Stimulated activated memory B cell treated with anti-CD40 and anti-IgM and Interleukin-4, amounts not matched to agents 10 μg/mL and 1 μg/mL and 100 μg/mL, for 72 hours (primary cell): ENCODE measurements at regions not wholly inside any gene's neighbourhood (a gene's known extent, or its start where the extent isn't known, plus 50 kb on each side); places are given as distances from the start of the nearest gene placed in this dataset.
"Not testable (repeated sequence)": the region's sequence is repeated elsewhere in the genome, so short reads cannot be mapped to it uniquely, and the experiment has no call there.

Experiments
- ATAC-seq: fragments of 150-1000 bp; cut with Tn5 transposase; 2 replicates; pipeline ENCODE4 v1.10.0; 2021
- H3K27ac Mint-ChIP-seq: one replicate; pipeline ENCODE4 v1.8.0; 2022; ENCODE audit warnings: mild to moderate bottlenecking, mixed read lengths
- H3K27me3 Mint-ChIP-seq: one replicate; pipeline ENCODE4 v1.8.0; 2022; ENCODE audit warnings: mixed read lengths
- H3K36me3 Mint-ChIP-seq: one replicate; pipeline ENCODE4 v1.8.0; 2022; ENCODE audit warnings: mixed read lengths
- H3K4me1 Mint-ChIP-seq: one replicate; pipeline ENCODE4 v1.8.0; 2022; ENCODE audit warnings: mixed read lengths
- H3K4me3 Mint-ChIP-seq: one replicate; pipeline ENCODE4 v1.8.0; 2022; ENCODE audit warnings: mild to moderate bottlenecking, moderate library complexity, mixed read lengths
- H3K9me3 Mint-ChIP-seq: one replicate; pipeline ENCODE4 v1.8.0; 2022; ENCODE audit warnings: mixed read lengths

DNA sequence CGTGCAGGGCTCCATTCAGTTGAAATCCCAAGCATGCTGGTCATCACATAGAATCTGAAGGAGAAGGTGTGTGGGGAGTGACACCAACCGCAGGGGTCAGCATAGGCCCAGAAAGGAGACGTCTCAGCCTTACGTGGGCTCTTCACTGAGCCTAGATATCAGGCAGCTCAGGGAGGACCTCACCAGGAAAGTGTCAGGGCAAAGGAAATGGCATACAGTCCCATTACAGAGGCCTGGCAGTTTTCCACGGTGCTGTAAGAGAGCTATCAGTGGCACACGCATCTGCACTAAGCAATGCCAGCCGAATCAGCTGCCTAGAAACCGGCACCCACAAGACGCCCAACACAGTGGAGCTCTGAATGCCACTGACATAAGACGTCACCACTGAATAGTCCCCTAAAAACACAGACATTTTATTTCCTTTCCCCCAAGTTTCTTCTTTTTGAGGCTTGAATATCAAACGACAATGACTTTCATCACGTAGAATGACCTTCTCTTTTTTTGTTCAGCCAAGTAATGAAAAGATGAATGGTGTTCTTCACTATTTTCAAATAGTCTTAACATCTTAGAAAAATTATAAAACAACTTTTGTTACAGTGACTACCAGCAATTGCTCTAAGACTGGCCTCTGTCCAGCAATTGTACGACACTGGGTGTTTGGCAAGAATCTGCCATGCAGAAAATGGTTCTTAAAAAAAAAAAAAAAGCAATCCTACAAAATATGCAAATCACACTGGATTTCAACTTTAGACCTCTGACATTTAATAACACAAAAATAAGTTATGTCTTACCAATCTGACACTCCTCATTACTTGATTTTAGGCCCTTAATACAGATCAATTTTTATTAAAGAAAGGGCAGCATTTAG is 88.9 kb upstream of the FOXQ1 start:
- Mint-ChIP-seq H3K4me3 (no peak overlapping the region), H3K36me3 (no peaks in the 10 kb centered on the region), H3K27me3 (peaks cover 12% of the 10 kb centered on the region), H3K4me1 (no peaks in the 10 kb centered on the region), H3K27ac (no peak overlapping the region), H3K9me3 (peaks cover 3% of the 10 kb centered on the region)
- no peak for ATAC-seq

DNA sequence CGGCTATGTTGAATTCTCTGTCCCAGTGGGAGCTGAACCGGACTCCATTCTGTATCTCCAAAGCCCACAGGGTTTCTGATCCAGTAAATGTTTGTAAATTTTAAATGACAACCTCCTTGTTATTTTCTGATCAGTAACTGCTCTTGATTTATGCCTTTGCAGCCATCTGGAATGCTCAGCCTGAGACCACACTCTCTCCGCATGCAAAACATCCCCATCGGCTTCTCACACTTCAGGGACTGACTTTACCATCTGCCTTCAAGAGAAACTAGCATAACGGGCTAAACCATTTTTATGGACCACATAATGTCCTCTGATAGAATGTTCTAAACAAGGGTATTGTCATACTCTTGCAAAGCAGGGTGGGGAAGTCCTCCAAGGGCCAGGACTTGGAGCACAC is 94.5 kb upstream of the FOXQ1 start:
- no peak for ATAC-seq
- Mint-ChIP-seq H3K27ac (no peak overlapping the region), H3K4me3 (no peak overlapping the region), H3K27me3 (peaks cover 7% of the 10 kb centered on the region), H3K36me3 (no peaks in the 10 kb centered on the region), H3K9me3 (no peaks in the 10 kb centered on the region), H3K4me1 (no peaks in the 10 kb centered on the region)

DNA sequence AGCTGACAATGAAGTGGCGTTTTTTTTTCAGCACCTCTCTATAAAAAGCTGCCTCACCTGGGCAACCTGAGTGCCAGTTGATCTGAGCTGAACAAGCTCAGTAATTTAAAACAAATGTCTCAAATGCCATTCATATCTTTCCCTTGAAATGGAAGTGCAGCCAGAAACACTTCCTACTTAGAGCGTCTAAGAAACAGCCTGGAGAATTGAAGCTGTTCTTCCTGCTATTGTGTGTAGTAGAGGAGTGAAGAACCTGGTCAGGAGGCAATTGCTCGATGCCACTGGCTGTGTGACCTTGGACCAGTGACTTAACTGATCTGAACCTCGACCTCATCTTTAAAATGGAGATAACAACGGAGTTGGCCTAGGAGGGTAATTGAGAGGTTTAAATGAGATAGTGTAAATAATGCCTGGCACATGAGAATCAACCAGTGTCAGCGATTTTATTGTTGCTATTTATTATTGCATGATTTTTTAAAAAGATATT is 95.4 kb upstream of the FOXQ1 start:
- H3K4me3 Mint-ChIP-seq = no peak overlapping the region
- ATAC-seq = no peak
- no peaks in the 10 kb centered on the region for H3K4me1 Mint-ChIP-seq
- no peaks in the 10 kb centered on the region for H3K36me3 Mint-ChIP-seq
- no peaks in the 10 kb centered on the region for H3K9me3 Mint-ChIP-seq
- peaks cover 7% of the 10 kb centered on the region for H3K27me3 Mint-ChIP-seq
- no peak overlapping the region for H3K27ac Mint-ChIP-seq

DNA sequence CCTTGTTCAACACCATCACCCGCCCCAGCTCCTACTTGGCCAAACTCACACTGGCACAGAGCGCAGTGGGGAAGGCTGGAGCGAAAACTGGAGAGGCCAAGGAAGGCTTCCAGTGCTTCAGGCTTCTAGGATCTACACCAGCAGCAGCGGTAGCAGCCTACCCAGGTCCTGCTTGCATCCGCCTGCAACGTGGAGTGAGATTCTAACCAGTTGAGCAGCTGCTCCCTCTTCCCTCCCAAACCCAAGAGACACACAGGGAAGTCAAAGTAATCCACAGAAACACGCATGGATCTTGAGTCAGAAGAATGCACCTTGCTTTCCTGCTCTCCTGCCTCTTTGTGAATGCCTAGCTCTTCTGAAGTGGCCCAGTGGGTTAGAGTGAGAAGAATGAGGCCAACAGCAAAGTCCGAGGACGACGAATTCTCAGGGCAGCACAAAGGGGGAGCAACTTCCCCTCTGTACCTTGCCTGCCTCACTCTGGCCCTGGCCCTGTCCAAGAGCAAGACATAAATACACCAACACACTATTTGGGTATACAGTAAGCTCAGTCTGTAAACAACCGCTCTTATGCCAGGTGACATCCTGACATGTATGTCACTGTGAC is 95.9 kb upstream of the FOXQ1 start:
- Mint-ChIP-seq H3K27ac (no peak overlapping the region), H3K4me1 (no peaks in the 10 kb centered on the region), H3K9me3 (no peaks in the 10 kb centered on the region), H3K4me3 (no peak overlapping the region), H3K27me3 (peaks cover 7% of the 10 kb centered on the region), H3K36me3 (no peaks in the 10 kb centered on the region)
- peak; percentile 34 for ATAC-seq

DNA sequence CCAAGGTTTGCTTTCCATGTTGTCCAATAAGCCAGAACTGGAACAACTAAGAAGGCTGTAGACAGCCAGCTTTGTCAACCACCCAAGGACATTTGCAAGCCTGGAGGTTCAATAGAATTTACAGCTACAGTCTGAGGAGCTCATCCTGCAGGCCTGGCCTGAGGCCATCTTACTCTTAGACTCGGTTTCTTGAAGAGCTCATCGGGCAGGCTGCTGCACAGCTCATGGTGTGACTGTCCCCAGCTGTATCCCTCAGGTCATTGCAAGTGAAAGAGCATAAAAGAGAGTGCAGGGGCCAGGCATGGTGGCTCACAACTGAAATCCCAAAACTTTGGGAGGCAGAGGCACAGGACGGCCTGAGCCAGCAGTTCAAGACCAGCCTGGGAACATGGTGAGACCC is 96.9 kb upstream of the FOXQ1 start:
- no peak for ATAC-seq
- no peak overlapping the region for H3K4me3 Mint-ChIP-seq
- peaks cover 7% of the 10 kb centered on the region for H3K27me3 Mint-ChIP-seq
- H3K27ac Mint-ChIP-seq = no peak overlapping the region
- H3K4me1 Mint-ChIP-seq = no peaks in the 10 kb centered on the region
- no peaks in the 10 kb centered on the region for H3K36me3 Mint-ChIP-seq
- no peaks in the 10 kb centered on the region for H3K9me3 Mint-ChIP-seq

GRCh38 chr6:1212919-1213318 is 99.0 kb upstream of the FOXQ1 start:
- Mint-ChIP-seq H3K36me3 (no peaks in the 10 kb centered on the region), H3K4me1 (no peaks in the 10 kb centered on the region), H3K27me3 (peaks cover 13% of the 10 kb centered on the region), H3K27ac (no peak overlapping the region), H3K9me3 (peaks cover 3% of the 10 kb centered on the region), H3K4me3 (no peak overlapping the region)
- no peak for ATAC-seq

GRCh38 chr6:1212138-1212537 is 99.8 kb upstream of the FOXQ1 start:
- H3K4me3 Mint-ChIP-seq, ATAC-seq, H3K4me1 Mint-ChIP-seq, H3K9me3 Mint-ChIP-seq, H3K36me3 Mint-ChIP-seq, H3K27ac Mint-ChIP-seq: not testable (repeated sequence)
- H3K27me3 Mint-ChIP-seq = peaks cover 16% of the 10 kb centered on the region

- H3K4me3 Mint-ChIP-seq, H3K4me1 Mint-ChIP-seq, H3K36me3 Mint-ChIP-seq, H3K9me3 Mint-ChIP-seq, ATAC-seq, H3K27ac Mint-ChIP-seq: not testable (repeated sequence)
- H3K27me3 Mint-ChIP-seq = peaks cover 30% of the 10 kb centered on the region
These were observed 101.3 kb upstream of the FOXQ1 start for GRCh38 chr6:1210631-1211030.

DNA sequence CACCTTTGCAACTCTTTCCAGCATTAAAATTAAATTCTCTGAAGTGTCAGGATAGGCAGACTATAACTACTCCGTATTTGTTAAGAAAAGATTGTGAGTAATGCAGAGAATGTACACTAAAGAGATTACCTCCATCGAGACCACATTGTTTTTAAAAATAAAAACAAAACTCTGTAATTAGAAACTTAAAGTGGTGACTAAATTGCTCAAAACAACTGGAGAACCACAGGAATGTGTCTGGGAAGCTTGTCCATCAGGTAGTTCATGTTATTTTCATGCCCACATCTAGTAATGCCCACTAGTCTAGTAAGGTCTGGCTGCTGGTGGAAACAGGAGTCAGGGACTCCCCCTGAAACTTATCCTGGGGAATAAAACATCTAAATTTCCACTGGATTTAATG is 103.0 kb upstream of the FOXQ1 start:
- Mint-ChIP-seq H3K27me3 (peaks cover 23% of the 10 kb centered on the region), H3K9me3 (peaks cover 6% of the 10 kb centered on the region), H3K4me1 (no peaks in the 10 kb centered on the region)

DNA sequence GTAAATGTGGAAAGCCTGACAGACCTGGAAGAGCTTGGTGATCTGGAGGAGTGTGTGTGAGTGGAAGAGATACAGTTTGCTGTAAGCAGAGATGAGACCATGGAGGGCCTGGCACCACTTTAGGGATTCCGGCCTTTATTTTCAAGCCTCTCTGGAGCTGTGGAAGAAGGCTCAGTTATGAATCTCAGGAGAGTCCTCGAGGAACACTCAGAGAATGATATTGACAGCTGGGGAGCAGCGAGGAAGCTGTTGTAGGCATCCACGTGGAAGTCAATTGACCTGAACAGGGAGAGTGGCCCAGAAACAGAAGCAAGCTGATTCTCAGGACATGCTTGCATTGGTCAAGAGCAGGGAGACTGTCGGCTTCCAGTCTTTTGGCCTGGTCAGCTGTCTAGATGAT is 108.4 kb upstream of the FOXQ1 start:
- H3K27ac Mint-ChIP-seq = no peak overlapping the region
- no peaks in the 10 kb centered on the region for H3K4me1 Mint-ChIP-seq
- peaks cover 31% of the 10 kb centered on the region for H3K27me3 Mint-ChIP-seq
- H3K36me3 Mint-ChIP-seq = no peaks in the 10 kb centered on the region
- ATAC-seq = no peak
- peaks cover 8% of the 10 kb centered on the region for H3K9me3 Mint-ChIP-seq
- no peak overlapping the region for H3K4me3 Mint-ChIP-seq

More for the DNA sequence above, 103.0 kb upstream of the FOXQ1 start:
- no peak overlapping the region for H3K4me3 Mint-ChIP-seq
- no peaks in the 10 kb centered on the region for H3K36me3 Mint-ChIP-seq
- no peak for ATAC-seq
- no peak overlapping the region for H3K27ac Mint-ChIP-seq

DNA sequence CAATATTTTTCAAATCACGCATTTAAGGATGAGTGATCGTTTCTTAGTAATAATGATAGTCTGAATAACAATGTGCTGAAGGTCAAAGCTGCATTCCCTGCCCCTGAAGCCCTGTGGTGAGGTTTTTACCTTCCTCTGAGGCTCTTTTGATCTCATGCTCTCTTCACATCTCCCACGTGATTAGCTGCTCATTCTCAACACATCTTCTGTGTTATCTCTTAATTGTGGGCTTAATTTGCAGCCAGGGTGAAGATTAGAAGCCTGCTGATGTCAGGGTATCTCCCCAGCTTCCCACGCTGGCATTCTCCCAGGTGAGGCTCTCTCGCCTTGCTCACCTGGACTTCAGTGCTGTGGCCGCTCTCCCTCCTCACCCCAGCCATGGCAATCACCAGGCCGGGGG is 109.7 kb upstream of the FOXQ1 start:
- Mint-ChIP-seq H3K4me3 (no peak overlapping the region), H3K27me3 (peaks cover 22% of the 10 kb centered on the region), H3K27ac (no peak overlapping the region), H3K36me3 (no peaks in the 10 kb centered on the region), H3K4me1 (no peaks in the 10 kb centered on the region), H3K9me3 (peaks cover 3% of the 10 kb centered on the region)
- ATAC-seq = peak; percentile 17

DNA sequence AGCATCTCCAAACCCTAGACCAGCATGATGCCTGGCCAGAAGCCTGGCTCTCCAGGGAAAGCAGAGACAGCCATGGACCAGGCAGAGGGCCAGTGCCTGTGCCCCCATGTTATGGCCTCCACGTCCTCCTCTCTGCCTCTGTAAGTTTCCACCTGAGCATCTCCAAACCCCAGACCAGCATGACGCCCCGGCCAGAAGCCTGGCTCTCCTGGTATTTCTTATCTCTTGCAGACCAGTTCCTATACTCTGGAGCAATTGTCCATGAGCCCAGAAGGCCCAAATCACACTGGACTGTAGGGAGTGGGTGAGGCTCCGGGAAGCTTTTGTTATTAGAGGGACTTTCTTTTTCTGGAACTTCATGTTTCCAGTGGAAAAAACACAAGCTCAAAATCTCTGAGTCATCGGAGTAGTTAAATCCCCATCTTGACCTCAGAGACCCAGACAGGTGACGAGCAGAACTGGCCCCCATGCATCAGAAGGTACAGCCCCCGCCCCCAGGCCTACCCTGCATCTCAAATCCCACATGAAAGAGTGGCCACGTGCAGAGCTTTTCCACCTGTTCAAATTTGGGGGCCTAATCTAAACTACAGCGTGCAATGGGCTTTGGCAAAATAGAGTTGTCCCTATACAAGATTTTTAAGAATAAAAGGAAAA is 110.2 kb upstream of the FOXQ1 start:
- Mint-ChIP-seq H3K4me1 (no peaks in the 10 kb centered on the region), H3K36me3 (no peaks in the 10 kb centered on the region), H3K9me3 (peaks cover 3% of the 10 kb centered on the region), H3K27me3 (peaks cover 19% of the 10 kb centered on the region), H3K4me3 (no peak overlapping the region), H3K27ac (no peak overlapping the region)
- ATAC-seq = no peak

DNA sequence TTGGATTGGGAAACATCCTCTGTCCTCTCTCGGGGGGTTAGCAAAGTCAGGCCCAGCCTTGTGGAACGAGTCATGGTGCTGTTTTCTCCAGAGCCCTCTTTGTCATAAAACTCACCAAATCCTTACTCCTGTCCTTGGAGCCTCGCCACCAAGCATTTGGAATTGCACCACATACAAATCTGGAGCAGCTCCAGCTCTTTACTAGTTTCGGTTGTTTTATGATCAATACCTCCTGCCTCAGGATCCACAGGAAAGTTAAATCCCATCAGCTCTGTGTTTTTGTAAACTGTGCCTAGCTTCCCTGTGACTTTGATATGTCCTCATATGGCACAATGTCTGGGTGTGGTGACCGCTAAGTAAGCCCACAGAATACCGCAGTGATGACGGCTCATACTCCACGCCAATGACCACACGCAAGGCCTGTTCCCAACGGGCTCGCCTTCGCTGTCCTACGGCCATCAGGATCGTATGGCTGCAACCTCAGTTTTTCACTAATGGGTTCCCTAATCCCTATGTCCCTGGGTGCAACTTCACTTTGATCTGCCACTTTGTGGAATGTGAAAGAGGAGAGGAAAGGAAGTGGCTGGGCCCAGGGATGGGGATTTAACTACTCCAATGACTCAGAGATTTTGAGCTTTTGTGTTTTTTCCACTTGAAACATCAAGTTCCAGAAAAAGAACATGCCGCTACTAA is 111.3 kb upstream of the FOXQ1 start:
- Mint-ChIP-seq H3K4me3 (no peak overlapping the region), H3K27me3 (peaks cover 8% of the 10 kb centered on the region), H3K9me3 (peaks cover 10% of the 10 kb centered on the region), H3K4me1 (no peaks in the 10 kb centered on the region), H3K36me3 (no peaks in the 10 kb centered on the region), H3K27ac (no peak overlapping the region)
- no peak for ATAC-seq

- Mint-ChIP-seq H3K9me3 (peaks cover 11% of the 10 kb centered on the region), H3K27ac (no peak overlapping the region), H3K36me3 (no peaks in the 10 kb centered on the region), H3K4me1 (no peaks in the 10 kb centered on the region), H3K4me3 (no peak overlapping the region), H3K27me3 (peaks cover 8% of the 10 kb centered on the region)
- no peak for ATAC-seq
These were observed 111.9 kb upstream of the FOXQ1 start for GRCh38 chr6:1200081-1200408.

DNA sequence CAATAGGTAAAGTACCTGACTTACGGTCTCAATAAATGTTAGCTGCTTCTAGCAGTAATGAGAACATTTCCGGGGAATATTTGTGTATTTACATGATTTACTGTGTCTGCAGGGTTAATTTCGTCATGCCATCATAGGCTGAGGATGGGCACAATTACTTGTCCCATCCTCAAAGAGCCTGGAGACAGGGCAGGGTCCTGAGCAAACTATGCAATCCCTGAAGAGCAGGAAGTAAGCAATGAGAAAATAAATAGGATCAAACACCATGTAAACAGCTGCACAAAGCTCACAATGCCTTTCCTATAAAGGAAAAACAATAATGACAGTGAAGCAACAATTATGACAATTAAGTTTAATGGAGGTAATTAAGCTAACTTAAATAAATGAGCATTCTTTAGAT is 114.6 kb upstream of the FOXQ1 start:
- H3K36me3 Mint-ChIP-seq = no peaks in the 10 kb centered on the region
- H3K4me1 Mint-ChIP-seq = no peaks in the 10 kb centered on the region
- peaks cover 16% of the 10 kb centered on the region for H3K9me3 Mint-ChIP-seq
- ATAC-seq = no peak
- H3K4me3 Mint-ChIP-seq = no peak overlapping the region
- H3K27ac Mint-ChIP-seq = no peak overlapping the region
- H3K27me3 Mint-ChIP-seq = peaks cover 8% of the 10 kb centered on the region
